SJSA1 (cell line): ENCODE measurements at regions not wholly inside any gene's neighbourhood (a gene's known extent, or its start where the extent isn't known, plus 50 kb on each side); places are given as distances from the start of the nearest gene placed in this dataset.
"Not testable (repeated sequence)": the region's sequence is repeated elsewhere in the genome, so short reads cannot be mapped to it uniquely, and the experiment has no call there.

ENCODE experiments used
- DNase-seq, 2 experiments: peaks; one replicate each; pipeline ENCODE4 v3.0.0-alpha.2; 2015 to 2020; ENCODE audit warnings: low spot score in 2 of 2, low read depth in 1 of 2
- H3K27ac ChIP-seq: fragments of 250-450 bp; sonication (Bioruptor Pico); 2 replicates; pipeline ENCODE4 v1.5.1; 2020; ENCODE audit warnings: mild to moderate bottlenecking, moderate library complexity
- H3K27me3 ChIP-seq: fragments of 250-450 bp; sonication (Bioruptor Pico); replicated peaks from 2 replicates; pipeline ENCODE4 v1.5.1; 2020; ENCODE audit warnings: mild to moderate bottlenecking, moderate library complexity
- H3K36me3 ChIP-seq: fragments of 250-450 bp; sonication (Bioruptor Pico); 2 replicates; pipeline ENCODE4 v1.5.1; 2020; ENCODE audit warnings: mild to moderate bottlenecking
- H3K4me1 ChIP-seq: fragments of 250-450 bp; sonication (Bioruptor Pico); replicated peaks from 2 replicates; pipeline ENCODE4 v1.6.1; 2021; ENCODE audit warnings: mild to moderate bottlenecking
- H3K4me3 ChIP-seq: fragments of 250-450 bp; sonication (Bioruptor Pico); 2 replicates; pipeline ENCODE4 v1.5.1; 2020; ENCODE audit warnings: mild to moderate bottlenecking
- H3K9me3 ChIP-seq: fragments of 250-450 bp; sonication (Bioruptor Pico); replicated peaks from 2 replicates; pipeline ENCODE4 v1.5.1; 2020; ENCODE audit warnings: mild to moderate bottlenecking

DNA sequence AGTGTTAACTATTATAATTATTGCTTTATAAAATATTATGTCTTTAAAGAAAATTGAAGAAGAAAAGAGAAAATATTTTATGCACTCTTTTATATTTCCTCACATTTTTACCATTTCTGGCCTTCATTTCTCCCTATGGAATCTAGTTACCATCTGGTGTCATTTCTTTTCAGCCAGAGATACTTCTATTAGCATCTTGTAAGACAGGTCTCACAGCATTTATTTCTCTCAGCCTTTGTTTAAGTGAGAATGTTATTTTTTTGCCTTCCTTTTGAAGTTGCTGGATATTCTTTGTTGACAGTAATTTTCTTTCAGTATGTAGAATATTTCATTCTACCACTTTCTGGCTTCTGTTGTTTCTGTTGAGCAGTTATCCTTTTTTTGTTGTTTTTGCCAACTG, 652.1 kb upstream of the CITED2 start:
- Histone ChIP-seq H3K9me3 (no peaks in the 10 kb centered on the region), H3K27ac (no peak overlapping the region), H3K27me3 (no peaks in the 10 kb centered on the region), H3K36me3 (no peaks in the 10 kb centered on the region), H3K4me1 (no peaks in the 10 kb centered on the region), H3K4me3 (no peak overlapping the region)
- no peak for DNase-seq

DNA sequence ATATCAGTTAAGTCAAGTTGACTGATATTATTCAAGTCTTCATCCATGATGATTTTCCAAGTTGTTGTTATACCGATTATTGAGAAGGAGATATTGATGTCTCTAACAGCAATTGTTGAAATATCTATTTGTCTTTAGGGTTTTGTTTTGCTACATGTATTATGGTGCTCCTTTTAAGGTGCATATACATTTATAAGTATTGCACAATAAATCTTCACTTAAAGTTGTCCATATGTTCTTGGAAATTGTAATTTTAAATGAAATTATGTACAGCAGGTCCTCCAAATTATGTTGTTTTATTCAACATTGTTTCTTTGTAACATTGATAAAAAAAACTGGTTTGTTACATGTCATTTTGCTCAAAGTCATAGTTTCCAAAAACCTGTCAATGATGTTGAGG, 650.7 kb upstream of the CITED2 start:
- H3K36me3 ChIP-seq, result no peaks in the 10 kb centered on the region
- no peak overlapping the region for H3K4me3 ChIP-seq
- H3K27ac ChIP-seq, result no peak overlapping the region
- DNase-seq, result no peak
- no peaks in the 10 kb centered on the region for H3K4me1 ChIP-seq
- no peaks in the 10 kb centered on the region for H3K27me3 ChIP-seq
- H3K9me3 ChIP-seq, result no peaks in the 10 kb centered on the region; the same call in 1 of the 2 replicates

DNA sequence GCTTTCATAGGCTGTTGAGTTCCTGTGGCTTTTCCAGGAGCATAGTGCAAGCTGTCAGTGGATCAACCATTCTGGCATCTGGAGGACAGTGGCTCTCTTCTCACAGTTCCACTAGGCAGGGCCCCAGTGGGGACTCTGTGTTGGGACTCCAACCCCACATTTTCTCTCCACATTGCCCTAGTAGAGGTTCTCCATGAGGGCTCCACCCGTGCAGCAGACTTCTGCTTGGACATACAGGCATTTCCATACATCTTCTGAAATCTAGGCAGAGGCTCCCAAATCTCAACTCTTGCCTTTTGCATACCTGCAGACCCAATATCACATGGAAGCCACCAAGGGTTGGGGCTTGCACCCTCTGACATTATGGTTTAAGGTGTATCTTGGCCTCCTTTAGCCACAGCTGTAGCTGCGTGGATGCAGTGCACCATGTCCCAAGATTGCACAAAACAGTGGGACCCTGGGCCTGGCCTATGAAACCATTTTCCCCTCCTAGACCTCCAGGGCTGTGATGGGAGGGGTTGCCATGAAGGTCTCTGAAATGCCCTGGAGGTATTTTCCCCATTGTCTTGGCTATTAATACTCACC, 645.9 kb upstream of the CITED2 start:
- no peaks in the 10 kb centered on the region for H3K36me3 ChIP-seq
- H3K9me3 ChIP-seq, result no peaks in the 10 kb centered on the region; the same call in none of the 2 replicates
- no peaks in the 10 kb centered on the region for H3K27me3 ChIP-seq
- no peak for DNase-seq
- H3K4me1 ChIP-seq, result no peaks in the 10 kb centered on the region
- no peak overlapping the region for H3K27ac ChIP-seq
- H3K4me3 ChIP-seq, result no peak overlapping the region

DNA sequence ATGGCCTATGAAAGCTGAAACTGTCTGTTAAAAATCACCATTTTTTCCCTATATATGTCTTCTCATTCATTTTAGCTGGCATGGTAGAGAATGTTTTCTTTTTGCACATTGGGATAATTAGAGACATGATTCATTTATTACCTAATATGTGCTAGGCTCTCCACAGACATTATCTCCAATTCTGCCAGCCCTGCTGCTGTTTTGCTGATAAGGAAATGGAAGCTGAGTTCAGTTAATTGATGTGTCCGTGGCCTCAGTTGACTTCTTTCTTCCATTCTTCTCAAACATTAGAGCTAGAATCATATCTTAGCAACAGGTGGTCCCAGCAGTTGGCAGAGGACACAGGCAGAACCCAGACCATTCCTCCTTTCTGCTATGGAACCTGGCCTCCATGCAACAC, 644.1 kb upstream of the CITED2 start:
- Histone ChIP-seq H3K4me1 (no peaks in the 10 kb centered on the region), H3K9me3 (no peaks in the 10 kb centered on the region; the same call in none of the 2 replicates), H3K36me3 (no peaks in the 10 kb centered on the region), H3K27me3 (no peaks in the 10 kb centered on the region), H3K27ac (no peak overlapping the region), H3K4me3 (no peak overlapping the region)
- no peak for DNase-seq

DNA sequence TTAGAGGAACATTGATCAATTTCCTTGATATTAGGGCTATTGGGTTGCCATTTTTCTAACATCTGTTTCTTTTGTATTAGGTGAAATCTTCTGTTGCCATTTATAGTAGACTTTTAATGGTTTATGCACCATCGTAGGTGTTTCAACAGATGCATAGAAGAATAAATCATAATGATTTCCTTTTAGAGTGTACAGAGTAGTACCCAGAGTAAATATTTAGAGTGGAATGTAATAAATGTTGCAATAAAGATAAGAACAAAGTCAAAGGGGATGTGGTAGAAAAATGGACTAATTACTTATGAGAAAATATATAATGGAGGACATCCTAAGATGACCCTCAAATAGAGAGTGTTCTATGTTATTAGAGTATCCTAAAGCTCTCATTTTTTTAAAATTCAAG, 643.0 kb upstream of the CITED2 start:
- no peaks in the 10 kb centered on the region for H3K4me1 ChIP-seq
- no peak overlapping the region for H3K27ac ChIP-seq
- DNase-seq, result no peak

GRCh38 chr6:140012150-140012549, 637.7 kb upstream of the CITED2 start:
- Histone ChIP-seq H3K9me3 (no peaks in the 10 kb centered on the region), H3K27me3 (no peaks in the 10 kb centered on the region), H3K4me3 (no peak overlapping the region), H3K36me3 (no peaks in the 10 kb centered on the region), H3K4me1 (no peaks in the 10 kb centered on the region), H3K27ac (no peak overlapping the region)
- DNase-seq, result no peak

More for the DNA sequence above, 643.0 kb upstream of the CITED2 start:
- H3K27me3 ChIP-seq, result no peaks in the 10 kb centered on the region
- no peaks in the 10 kb centered on the region; the same call in none of the 2 replicates for H3K9me3 ChIP-seq
- H3K36me3 ChIP-seq, result no peaks in the 10 kb centered on the region
- no peak overlapping the region for H3K4me3 ChIP-seq

DNA sequence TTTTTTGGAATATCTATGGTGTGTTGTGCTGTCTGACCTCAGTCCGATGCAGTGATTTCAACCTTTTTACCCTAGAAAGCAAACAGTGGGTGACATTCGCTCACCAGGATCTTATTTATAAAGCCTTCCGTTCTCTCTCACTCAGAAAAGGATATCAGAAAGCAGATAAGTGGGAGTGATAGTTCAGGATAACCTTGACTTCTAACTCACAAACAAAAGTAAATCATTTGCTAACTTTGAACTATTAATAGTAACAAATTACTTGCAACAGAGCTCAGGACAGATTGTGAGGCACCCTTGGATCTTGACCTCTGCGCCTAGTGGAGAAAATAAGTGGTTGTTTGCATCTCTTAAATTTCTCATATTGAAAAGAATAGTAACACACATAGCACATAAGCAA, 637.1 kb upstream of the CITED2 start:
- Histone ChIP-seq H3K27me3 (no peaks in the 10 kb centered on the region), H3K4me3 (no peak overlapping the region), H3K27ac (no peak overlapping the region), H3K36me3 (no peaks in the 10 kb centered on the region), H3K4me1 (no peaks in the 10 kb centered on the region), H3K9me3 (no peaks in the 10 kb centered on the region)
- DNase-seq, result no peak

GRCh38 chr6:140009286-140009685, 634.8 kb upstream of the CITED2 start:
- no peaks in the 10 kb centered on the region for H3K36me3 ChIP-seq
- no peak overlapping the region for H3K4me3 ChIP-seq
- no peaks in the 10 kb centered on the region for H3K9me3 ChIP-seq
- no peak overlapping the region for H3K27ac ChIP-seq
- no peak for DNase-seq
- H3K27me3 ChIP-seq, result no peaks in the 10 kb centered on the region
- no peaks in the 10 kb centered on the region for H3K4me1 ChIP-seq

DNA sequence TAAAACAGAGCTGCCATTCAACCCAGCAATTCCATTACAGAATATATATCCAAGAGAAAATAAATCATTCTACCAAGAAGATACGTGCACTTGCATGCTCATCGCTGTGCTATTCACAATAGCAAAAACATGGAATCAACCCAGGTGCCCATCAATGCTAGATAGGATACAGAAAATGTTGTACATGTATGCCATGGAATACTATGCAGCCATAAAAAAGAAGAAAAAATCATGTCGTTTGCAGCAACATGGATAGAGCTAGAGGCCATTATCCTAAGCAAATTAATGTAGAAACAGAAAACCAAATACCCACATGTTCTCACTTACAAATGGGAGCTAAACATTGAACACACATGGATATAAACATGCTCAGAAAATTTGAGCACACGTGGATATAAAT, 633.1 kb upstream of the CITED2 start:
- Histone ChIP-seq H3K4me3 (no peak overlapping the region), H3K27me3 (no peaks in the 10 kb centered on the region), H3K9me3 (no peaks in the 10 kb centered on the region), H3K27ac (no peak overlapping the region), H3K36me3 (no peaks in the 10 kb centered on the region), H3K4me1 (peaks cover 17% of the 10 kb centered on the region)
- no peak for DNase-seq

GRCh38 chr6:140003217-140003616, 628.8 kb upstream of the CITED2 start:
- Histone ChIP-seq H3K27ac (peak overlapping the region; percentile 73), H3K9me3 (no peaks in the 10 kb centered on the region), H3K27me3 (no peaks in the 10 kb centered on the region), H3K4me3 (no peak overlapping the region), H3K36me3 (no peaks in the 10 kb centered on the region), H3K4me1 (peaks cover 26% of the 10 kb centered on the region)
- DNase-seq, result peak; percentile 68 to 80

DNA sequence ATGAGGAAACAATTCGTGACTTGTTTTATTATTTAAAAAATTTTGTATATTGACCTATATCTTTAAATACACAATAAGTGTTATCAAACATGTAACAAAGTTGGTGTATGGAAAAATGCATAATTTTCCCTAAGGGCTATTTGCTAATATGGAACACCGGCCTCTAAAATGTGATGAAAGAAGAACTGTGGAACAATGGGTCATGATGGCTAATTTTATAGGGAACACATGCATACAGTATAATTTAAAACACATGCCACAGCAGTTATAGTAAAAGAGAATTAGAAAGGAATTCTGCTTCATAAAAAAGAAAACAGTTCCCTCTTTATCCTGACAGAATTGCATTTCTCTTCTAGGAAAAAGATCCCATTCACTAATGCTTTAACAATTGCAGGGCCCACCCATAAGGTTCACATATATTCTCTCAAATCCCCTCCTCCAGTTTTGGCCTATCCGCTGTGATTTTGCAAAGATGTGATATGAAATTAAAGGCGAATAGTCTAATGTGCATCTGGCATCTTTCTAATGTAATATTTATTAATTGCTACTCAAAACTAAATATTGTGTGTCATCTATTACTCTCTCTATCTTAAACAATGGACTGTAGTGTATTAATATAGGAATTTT, 628.1 kb upstream of the CITED2 start:
- no peak overlapping the region for H3K4me3 ChIP-seq
- H3K27ac ChIP-seq, result peak overlapping the region; percentile 73
- no peaks in the 10 kb centered on the region for H3K27me3 ChIP-seq
- peaks cover 26% of the 10 kb centered on the region for H3K4me1 ChIP-seq
- H3K36me3 ChIP-seq, result no peaks in the 10 kb centered on the region
- peak in 1 of 2 experiments; percentile 56 for DNase-seq
- H3K9me3 ChIP-seq, result no peaks in the 10 kb centered on the region

DNA sequence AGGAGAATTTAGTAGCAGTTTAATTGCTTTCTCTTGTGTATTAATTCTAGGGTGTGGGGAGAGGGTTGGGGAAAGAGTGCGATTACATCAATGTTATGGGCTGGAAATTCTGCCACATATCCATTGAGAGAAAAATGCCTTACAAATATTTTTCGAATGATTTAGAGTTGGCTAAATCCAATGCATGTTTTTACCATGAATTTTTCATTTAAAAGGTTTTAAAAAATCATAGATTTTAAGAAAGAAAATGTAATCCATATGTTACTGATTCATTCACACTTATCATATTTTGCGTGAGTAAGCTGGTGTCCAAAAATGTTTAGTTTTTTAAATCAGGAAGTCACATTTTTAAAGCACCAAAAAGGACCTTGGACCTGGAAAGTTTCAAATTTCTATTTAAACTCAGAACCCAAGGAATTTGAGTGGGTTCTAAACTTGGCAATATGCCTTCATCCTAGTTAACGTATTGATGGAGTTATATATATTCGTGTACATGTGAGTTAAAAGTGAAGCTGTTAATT, 627.4 kb upstream of the CITED2 start:
- Histone ChIP-seq H3K27me3 (no peaks in the 10 kb centered on the region), H3K4me3 (no peak overlapping the region)
- DNase-seq, result no peak

GRCh38 chr6:140001005-140001404, 626.6 kb upstream of the CITED2 start:
- Histone ChIP-seq H3K27ac (no peak overlapping the region), H3K4me3 (no peak overlapping the region), H3K27me3 (no peaks in the 10 kb centered on the region), H3K9me3 (no peaks in the 10 kb centered on the region), H3K36me3 (no peaks in the 10 kb centered on the region), H3K4me1 (peaks cover 26% of the 10 kb centered on the region)
- no peak for DNase-seq

More for the DNA sequence above, 627.4 kb upstream of the CITED2 start:
- Histone ChIP-seq H3K36me3 (no peaks in the 10 kb centered on the region), H3K27ac (peak overlapping the region; percentile 23; the same call in 1 of the 2 replicates), H3K4me1 (peaks cover 26% of the 10 kb centered on the region), H3K9me3 (no peaks in the 10 kb centered on the region)

DNA sequence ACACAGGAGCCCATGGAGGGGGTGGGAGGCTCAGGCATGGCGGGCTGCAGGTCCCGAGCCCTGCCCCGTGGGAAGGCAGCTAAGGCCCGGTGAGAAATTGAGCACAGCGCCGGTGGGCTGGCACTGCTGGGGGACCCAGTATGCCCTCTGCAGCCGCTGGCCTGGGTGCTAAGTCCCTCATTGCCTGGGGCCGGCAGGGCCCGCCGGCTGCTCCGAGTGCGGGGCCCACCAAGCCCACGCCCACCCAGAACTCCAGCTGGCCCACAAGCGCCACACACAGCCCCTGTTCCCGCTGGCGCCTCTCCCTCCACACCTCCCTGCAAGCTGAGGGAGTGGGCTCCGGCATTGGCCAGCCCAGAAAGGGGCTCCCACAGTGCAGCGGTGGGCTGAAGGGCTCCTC, 625.2 kb upstream of the CITED2 start:
- H3K4me3 ChIP-seq, H3K27me3 ChIP-seq, DNase-seq, H3K27ac ChIP-seq, H3K36me3 ChIP-seq, H3K9me3 ChIP-seq: not testable (repeated sequence)
- peaks cover 26% of the 10 kb centered on the region for H3K4me1 ChIP-seq
